ENCODE measurements at regions not wholly inside any gene's neighbourhood (a gene's known extent, or its start where the extent isn't known, plus 50 kb on each side); places are given as distances from the start of the nearest gene placed in this dataset.

GRCh38 chr4:24273136-24273535 lies 311.2 kb downstream of the DHX15 start:
- TF ChIP-seq ZC3H10 (CRISPR knock-in tag; IDR thresholded peaks at IDR 0.05) (no peak), CSRNP3 (CRISPR knock-in tag; IDR thresholded peaks at IDR 0.05) (no peak), GLIS3 (CRISPR knock-in tag; IDR thresholded peaks at IDR 0.05) (no peak), OSR1 (CRISPR knock-in tag; IDR thresholded peaks at IDR 0.05) (no peak), CSDC2 (CRISPR knock-in tag; IDR thresholded peaks at IDR 0.05) (no peak), PATZ1 (CRISPR knock-in tag; IDR thresholded peaks at IDR 0.05; ENCODE audit: borderline replicate concordance) (no peak), ZFP3 (CRISPR knock-in tag; IDR thresholded peaks at IDR 0.05) (no peak), ZNF8 (CRISPR knock-in tag; IDR thresholded peaks at IDR 0.05) (no peak), PPARA (CRISPR knock-in tag; IDR thresholded peaks at IDR 0.05; ENCODE audit: borderline replicate concordance) (no peak), ARNTL (CRISPR knock-in tag; IDR thresholded peaks at IDR 0.05; ENCODE audit: borderline replicate concordance, low read depth) (no peak), TSHZ2 (CRISPR knock-in tag; IDR thresholded peaks at IDR 0.05) (no peak), TCF4 (CRISPR knock-in tag; IDR thresholded peaks at IDR 0.05; ENCODE audit: borderline replicate concordance) (no peak), ESRRG (CRISPR knock-in tag; IDR thresholded peaks at IDR 0.05) (no peak)
- ATAC-seq, result no peak

GRCh38 chr4:24266951-24267722 lies 317.2 kb downstream of the DHX15 start:
- ATAC-seq, result no peak
- TF ChIP-seq POU6F1 (CRISPR knock-in tag; IDR thresholded peaks at IDR 0.05; ENCODE audit: borderline replicate concordance, low read depth) (no peak), PPARA (CRISPR knock-in tag; IDR thresholded peaks at IDR 0.05; ENCODE audit: borderline replicate concordance) (no peak), CSRNP3 (CRISPR knock-in tag; IDR thresholded peaks at IDR 0.05) (no peak), RARB (CRISPR knock-in tag; IDR thresholded peaks at IDR 0.05) (no peak), PATZ1 (CRISPR knock-in tag; IDR thresholded peaks at IDR 0.05; ENCODE audit: borderline replicate concordance) (no peak), ZFP30 (CRISPR knock-in tag; IDR thresholded peaks at IDR 0.05) (no peak), ZNF8 (CRISPR knock-in tag; IDR thresholded peaks at IDR 0.05) (no peak), TSHZ2 (CRISPR knock-in tag; IDR thresholded peaks at IDR 0.05) (no peak), ISL1 (CRISPR knock-in tag; IDR thresholded peaks at IDR 0.05) (no peak), GLIS3 (CRISPR knock-in tag; IDR thresholded peaks at IDR 0.05) (no peak), ARNTL (CRISPR knock-in tag; IDR thresholded peaks at IDR 0.05; ENCODE audit: borderline replicate concordance, low read depth) (no peak), ZNF70 (CRISPR knock-in tag; IDR thresholded peaks at IDR 0.05) (no peak), ZC3H10 (CRISPR knock-in tag; IDR thresholded peaks at IDR 0.05) (no peak)
